Keratinocyte (primary cell): ENCODE measurements at regions not wholly inside any gene's neighbourhood (a gene's known extent, or its start where the extent isn't known, plus 50 kb on each side); places are given as distances from the start of the nearest gene placed in this dataset.
"Not testable (repeated sequence)": the region's sequence is repeated elsewhere in the genome, so short reads cannot be mapped to it uniquely, and the experiment has no call there.

ENCODE experiments used
- DNase-seq: peaks from one replicate; pipeline ENCODE4 v3.0.0-alpha.2; 2011; ENCODE audit warnings: low read depth, missing footprints, low spot score
- FAIRE-seq: peaks from 2 replicates; lab custom pipeline; 2011; peaks lifted over from hg19 to GRCh38; lab: Jason Lieb, UNC
- H2AFZ ChIP-seq: 2 replicates; pipeline ENCODE4 v1.6.0; 2012; ENCODE audit warnings: low read length, control low read depth, inconsistent platforms; ENCODE audit not compliant: control insufficient read depth
- H3K27ac ChIP-seq: 2 replicates; pipeline ENCODE4 v1.5.1; 2011; ENCODE audit warnings: low read length; ENCODE audit not compliant: control insufficient read depth, insufficient read depth
- H3K27me3 ChIP-seq: 3 replicates; pipeline ENCODE4 v1.6.0; 2011; ENCODE audit warnings: low read length; ENCODE audit not compliant: control insufficient read depth, insufficient read depth; ENCODE audit errors: extremely low read depth
- H3K36me3 ChIP-seq, 2 experiments: 2 replicates in 1 of 2; 3 replicates in 1 of 2; pipeline ENCODE4 v1.5.1; 2011; ENCODE audit warnings: low read length in 2 of 2, mild to moderate bottlenecking in 1 of 2; ENCODE audit not compliant: control insufficient read depth in 2 of 2, insufficient read depth in 2 of 2; ENCODE audit errors: extremely low read depth in 1 of 2
- H3K4me1 ChIP-seq: 3 replicates; pipeline ENCODE4 v1.5.1; 2011; ENCODE audit warnings: low read length; ENCODE audit not compliant: control insufficient read depth, insufficient read depth; ENCODE audit errors: extremely low read depth
- H3K4me2 ChIP-seq: 3 replicates; pipeline ENCODE4 v1.6.0; 2011; ENCODE audit warnings: low read depth, low read length; ENCODE audit not compliant: control insufficient read depth, insufficient read depth; ENCODE audit errors: extremely low read depth
- H3K4me3 ChIP-seq, 3 experiments: fragments of 200-600 bp in 1 of 3; sonication (generic) in 1 of 3; 2 replicates in 2 of 3; 3 replicates in 1 of 3; pipeline ENCODE4 v1.5.1; 2011 to 2016; ENCODE audit warnings: low read length in 3 of 3, mild to moderate bottlenecking in 3 of 3, control low read depth in 2 of 3, inconsistent platforms in 1 of 3, low read depth in 1 of 3, mixed read lengths in 1 of 3, mixed run types in 1 of 3, moderate library complexity in 1 of 3; ENCODE audit not compliant: control insufficient read depth in 2 of 3, insufficient read depth in 2 of 3; ENCODE audit errors: extremely low read depth in 1 of 3
- H3K79me2 ChIP-seq: 2 replicates; pipeline ENCODE4 v1.6.0; 2012; ENCODE audit warnings: low read length; ENCODE audit not compliant: control insufficient read depth, insufficient read depth
- H3K9ac ChIP-seq: 3 replicates; pipeline ENCODE4 v1.6.0; 2011; ENCODE audit warnings: low read length; ENCODE audit not compliant: control insufficient read depth, insufficient read depth; ENCODE audit errors: extremely low read depth
- H3K9me1 ChIP-seq: 3 replicates; pipeline ENCODE4 v1.6.0; 2011; ENCODE audit warnings: low read length; ENCODE audit not compliant: control insufficient read depth, insufficient read depth; ENCODE audit errors: extremely low read depth
- H3K9me3 ChIP-seq: 2 replicates; pipeline ENCODE4 v1.5.1; 2012; ENCODE audit warnings: low read depth, low read length; ENCODE audit not compliant: control insufficient read depth
- H4K20me1 ChIP-seq: 3 replicates; pipeline ENCODE4 v1.6.0; 2011; ENCODE audit warnings: low read length; ENCODE audit not compliant: control insufficient read depth, insufficient read depth; ENCODE audit errors: extremely low read depth
- dilution Hi-C: fragments of 300-500 bp; cut with MboI; formaldehyde crosslinking; loops from one replicate; pipeline ENCODE4 v1.7.0; 2020; ENCODE audit warnings: low sequenced_read_pairs; ENCODE audit not compliant: extremely low pct_ligation_motif_present

DNA sequence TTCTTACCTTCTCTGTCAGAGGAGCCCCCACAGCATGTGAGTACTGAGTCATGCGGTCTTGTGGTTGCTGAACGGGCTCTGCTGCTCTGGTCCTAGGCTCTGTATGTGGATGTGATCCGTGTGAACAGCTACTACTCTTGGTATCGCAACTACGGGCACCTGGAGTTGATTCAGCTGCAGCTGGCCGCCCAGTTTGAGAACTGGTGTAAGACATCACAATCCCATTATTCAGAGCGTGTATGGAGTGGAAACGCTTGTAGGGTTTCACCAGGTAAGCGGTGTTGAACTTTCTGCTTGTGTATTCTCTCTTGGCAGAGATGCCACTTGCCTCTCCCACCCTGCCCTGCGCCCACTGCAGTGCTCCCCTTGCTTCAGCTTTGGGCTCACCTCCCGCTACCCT is 1356.2 kb downstream of the CDH12 start:
- H3K79me2 ChIP-seq, dilution Hi-C loops, H3K4me3 ChIP-seq, H3K9me3 ChIP-seq, H3K27ac ChIP-seq, H3K4me1 ChIP-seq, DNase-seq, H3K9me1 ChIP-seq, H3K9ac ChIP-seq, FAIRE-seq, H3K27me3 ChIP-seq, H3K36me3 ChIP-seq, H2AFZ ChIP-seq, H3K4me2 ChIP-seq, H4K20me1 ChIP-seq: not testable (repeated sequence)

DNA sequence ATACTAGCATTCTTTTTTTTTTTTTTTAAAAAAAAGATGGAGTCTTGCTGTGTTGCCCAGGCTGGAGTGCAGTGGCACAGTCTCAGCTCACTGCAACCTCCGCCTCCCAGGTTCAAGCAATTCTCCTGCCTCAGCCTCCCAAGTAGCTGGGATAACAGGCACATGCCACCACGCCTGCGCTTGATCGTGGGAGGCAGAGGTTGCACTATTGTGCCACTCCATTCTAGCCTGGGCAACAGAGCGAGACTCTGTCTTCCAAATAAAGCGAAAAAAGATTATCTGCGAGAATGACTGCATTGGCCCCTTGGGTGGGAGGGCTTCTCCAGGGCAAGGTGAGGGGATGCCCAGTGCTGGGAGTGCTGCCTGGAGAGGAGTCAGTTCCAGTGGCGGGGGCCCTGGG is 1357.1 kb downstream of the CDH12 start:
- dilution Hi-C loops, H3K4me3 ChIP-seq: not testable (repeated sequence)

DNA sequence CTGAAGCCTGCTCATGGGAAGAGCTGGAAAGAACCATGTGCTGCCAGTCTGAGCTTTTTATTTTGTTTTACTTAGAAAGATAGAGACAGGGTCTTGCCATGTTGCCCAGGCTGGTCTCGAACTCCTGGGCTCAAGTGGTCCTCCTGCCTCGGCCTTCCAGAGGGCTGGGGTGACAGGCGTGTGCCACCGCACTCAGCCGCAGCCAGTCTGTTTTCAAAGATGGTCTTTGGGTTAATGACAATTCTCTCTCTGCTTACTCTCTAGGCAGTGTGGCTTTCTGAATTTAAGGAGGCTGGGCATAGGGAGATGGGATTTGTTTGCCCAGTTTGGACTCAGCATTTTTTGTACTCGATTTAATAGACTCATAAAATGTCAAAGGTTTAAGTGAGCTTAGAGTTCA is 1357.9 kb downstream of the CDH12 start:
- H3K9ac ChIP-seq, H3K4me2 ChIP-seq, H3K9me3 ChIP-seq, DNase-seq, H3K27me3 ChIP-seq, H4K20me1 ChIP-seq, H3K27ac ChIP-seq, H2AFZ ChIP-seq, H3K4me1 ChIP-seq, H3K4me3 ChIP-seq, dilution Hi-C loops, H3K79me2 ChIP-seq, FAIRE-seq, H3K36me3 ChIP-seq, H3K9me1 ChIP-seq: not testable (repeated sequence)

More for the DNA sequence above, 1357.1 kb downstream of the CDH12 start:
- H3K36me3 ChIP-seq, DNase-seq, H3K9me1 ChIP-seq, H3K4me2 ChIP-seq, H3K79me2 ChIP-seq, H3K4me1 ChIP-seq, H3K9ac ChIP-seq, H3K27me3 ChIP-seq, H4K20me1 ChIP-seq, FAIRE-seq, H3K9me3 ChIP-seq, H2AFZ ChIP-seq, H3K27ac ChIP-seq: not testable (repeated sequence)

DNA sequence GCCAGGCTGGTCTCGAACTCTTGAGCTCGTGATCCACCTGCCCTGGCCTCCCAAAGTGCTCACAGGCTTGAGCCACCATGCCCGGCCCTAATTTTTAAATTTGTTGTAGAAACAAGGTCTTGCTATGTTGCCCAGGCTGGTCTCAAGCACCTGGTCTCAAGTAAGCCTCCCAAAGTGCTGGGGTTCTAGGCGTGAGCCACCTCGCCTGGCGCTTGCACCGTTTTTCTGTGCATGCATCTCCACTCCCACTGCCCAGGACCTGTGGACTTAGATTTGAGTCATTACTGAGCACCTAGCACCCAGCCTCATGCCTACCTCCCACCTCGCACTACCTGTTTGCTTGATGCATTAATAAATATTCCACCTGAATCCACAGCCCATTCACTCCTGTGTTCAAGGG is 1359.1 kb downstream of the CDH12 start:
- not testable (repeated sequence) for FAIRE-seq

DNA sequence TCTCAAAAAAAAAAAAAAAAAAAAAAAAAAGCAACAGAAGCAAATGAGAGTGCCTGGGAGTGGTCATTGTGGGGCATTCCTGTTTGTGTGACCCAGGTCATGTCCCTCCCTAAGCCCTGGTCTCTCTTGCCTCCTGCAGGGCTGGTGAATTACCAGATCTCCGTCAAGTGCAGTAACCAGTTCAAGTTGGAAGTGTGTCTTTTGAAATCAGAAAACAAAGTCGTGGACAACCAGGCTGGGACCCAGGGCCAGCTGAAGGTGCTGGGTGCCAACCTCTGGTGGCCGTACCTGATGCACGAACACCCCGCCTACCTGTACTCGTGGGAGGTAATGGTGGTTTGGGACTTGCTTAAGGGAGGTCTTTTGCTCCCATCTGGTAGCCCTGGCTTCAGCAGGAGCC is 1362.0 kb downstream of the CDH12 start:
- DNase-seq, H3K79me2 ChIP-seq, H2AFZ ChIP-seq, H3K27me3 ChIP-seq, H3K27ac ChIP-seq, H3K4me3 ChIP-seq, H3K9me3 ChIP-seq, dilution Hi-C loops, FAIRE-seq, H3K9ac ChIP-seq, H4K20me1 ChIP-seq, H3K36me3 ChIP-seq, H3K4me2 ChIP-seq, H3K4me1 ChIP-seq, H3K9me1 ChIP-seq: not testable (repeated sequence)

More for the DNA sequence above, 1359.1 kb downstream of the CDH12 start:
- H4K20me1 ChIP-seq, H3K9me3 ChIP-seq, DNase-seq, dilution Hi-C loops, H2AFZ ChIP-seq, H3K4me2 ChIP-seq, H3K36me3 ChIP-seq, H3K79me2 ChIP-seq, H3K9ac ChIP-seq, H3K27ac ChIP-seq, H3K27me3 ChIP-seq, H3K9me1 ChIP-seq, H3K4me1 ChIP-seq, H3K4me3 ChIP-seq: not testable (repeated sequence)
